GM12891 (cell line): ENCODE measurements at regions not wholly inside any gene's neighbourhood (a gene's known extent, or its start where the extent isn't known, plus 50 kb on each side); places are given as distances from the start of the nearest gene placed in this dataset.
"Not testable (repeated sequence)": the region's sequence is repeated elsewhere in the genome, so short reads cannot be mapped to it uniquely, and the experiment has no call there.

ENCODE experiments used
- POLR2A ChIP-seq: IDR thresholded peaks from 2 replicates; pipeline ENCODE4 v1.6.1; 2011; ENCODE audit warnings: low read depth, low read length, control low read depth
- POLR2AphosphoS5 ChIP-seq: IDR thresholded peaks from 2 replicates; pipeline ENCODE4 v1.6.1; 2011; ENCODE audit warnings: low read depth, low read length, control low read depth
- TAF1 ChIP-seq: IDR thresholded peaks from 2 replicates; pipeline ENCODE4 v1.6.1; 2011; ENCODE audit warnings: low read depth, low read length, control low read depth

GRCh38 chr12:65733643-65734042 lies 90.6 kb upstream of the HMGA2 start:
- not testable (repeated sequence) for TF ChIP-seq POLR2AphosphoS5, POLR2A, TAF1
